CD14-positive monocyte (primary cell): ENCODE measurements at regions not wholly inside any gene's neighbourhood (a gene's known extent, or its start where the extent isn't known, plus 50 kb on each side); places are given as distances from the start of the nearest gene placed in this dataset.

Experiments
- DNase-seq, 3 donors: peaks; one replicate each; pipeline ENCODE4 v3.0.0-alpha.2; 2011 to 2022
- H2AFZ ChIP-seq: 2 replicates; pipeline ENCODE4 v1.6.0; 2012; ENCODE audit warnings: mild to moderate bottlenecking, low read depth, low read length, inconsistent platforms; ENCODE audit not compliant: insufficient read depth, poor library complexity, severe bottlenecking
- H3K27ac ChIP-seq, 2 donors: 1 replicate in 1 of 2; 2 replicates in 1 of 2; pipeline ENCODE4 v1.5.1; 2012 to 2013; ENCODE audit warnings: low read length in 2 of 2, control low read depth in 1 of 2, inconsistent platforms in 1 of 2, low read depth in 1 of 2, mild to moderate bottlenecking in 1 of 2
- H3K27me3 ChIP-seq, 2 donors: one replicate each; pipeline versions ENCODE4 v1.6.0 to v1.6.1; 2011 to 2013; ENCODE audit warnings: low read length in 2 of 2; ENCODE audit not compliant: control insufficient read depth in 2 of 2, insufficient read depth in 2 of 2
- H3K36me3 ChIP-seq, 2 donors: replicated peaks in 1 of 2; 1 replicate in 1 of 2; 2 replicates in 1 of 2; pipeline versions ENCODE4 v1.5.1 to v1.6.1; 2012 to 2013; ENCODE audit warnings: low read length in 2 of 2, control low read depth in 1 of 2, inconsistent platforms in 1 of 2, mild to moderate bottlenecking in 1 of 2; ENCODE audit not compliant: insufficient read depth in 2 of 2, control insufficient read depth in 1 of 2
- H3K4me1 ChIP-seq, 2 donors: 1 replicate in 1 of 2; 2 replicates in 1 of 2; pipeline versions ENCODE4 v1.5.1 to v1.6.1; 2012 to 2013; ENCODE audit warnings: low read length in 2 of 2, control low read depth in 1 of 2, inconsistent platforms in 1 of 2, mild to moderate bottlenecking in 1 of 2, moderate library complexity in 1 of 2; ENCODE audit not compliant: insufficient read depth in 2 of 2, control insufficient read depth in 1 of 2
- H3K4me2 ChIP-seq: replicated peaks from 2 replicates; pipeline ENCODE3; 2012; ENCODE audit warnings: low read length, moderate library complexity, mild to moderate bottlenecking; ENCODE audit not compliant: poor library complexity, severe bottlenecking; ENCODE audit errors: extremely low read depth
- H3K4me3 ChIP-seq, 3 experiments: fragments of 200-600 bp in 1 of 3; sonication (generic) in 1 of 3; replicated peaks in 1 of 3; 1 replicate in 2 of 3; 2 replicates in 1 of 3; pipeline ENCODE4 v1.5.1; 2011 to 2013; ENCODE audit warnings: low read length in 3 of 3, mild to moderate bottlenecking in 3 of 3, control low read depth in 2 of 3, low read depth in 2 of 3, inconsistent platforms in 1 of 3, moderate library complexity in 1 of 3
- H3K79me2 ChIP-seq: 2 replicates; pipeline ENCODE4 v1.6.0; 2012; ENCODE audit warnings: mild to moderate bottlenecking, control low read depth, inconsistent platforms, low read length, moderate library complexity; ENCODE audit not compliant: insufficient read depth
- H3K9ac ChIP-seq: 2 replicates; pipeline ENCODE4 v1.6.0; 2017; ENCODE audit warnings: low read length, mild to moderate bottlenecking; ENCODE audit not compliant: insufficient read depth, poor library complexity, severe bottlenecking
- H3K9me3 ChIP-seq, 2 donors: replicated peaks in 1 of 2; 1 replicate in 1 of 2; 2 replicates in 1 of 2; pipeline versions ENCODE4 v1.5.1 to v1.6.1; 2012 to 2013; ENCODE audit warnings: low read length in 2 of 2, control low read depth in 1 of 2; ENCODE audit not compliant: control insufficient read depth in 1 of 2, insufficient read depth in 1 of 2
- H4K20me1 ChIP-seq: 2 replicates; pipeline ENCODE4 v1.6.0; 2012; ENCODE audit warnings: mild to moderate bottlenecking, low read length, control low read depth, moderate library complexity; ENCODE audit not compliant: insufficient read depth
- H3K27ac Mint-ChIP-seq, 7 donors: one replicate each; pipeline ENCODE4 v1.8.0; 2020; ENCODE audit warnings: mild to moderate bottlenecking in 7 of 7, mixed read lengths in 7 of 7, moderate library complexity in 6 of 7, inconsistent platforms in 2 of 7
- H3K27me3 Mint-ChIP-seq, 3 donors: one replicate each; pipeline ENCODE4 v1.8.0; 2021 to 2022; ENCODE audit warnings: low read depth in 3 of 3, mild to moderate bottlenecking in 3 of 3, mixed read lengths in 3 of 3, moderate library complexity in 3 of 3, inconsistent platforms in 1 of 3
- H3K36me3 Mint-ChIP-seq, 2 donors: one replicate each; pipeline ENCODE4 v1.8.0; 2020; ENCODE audit warnings: mixed read lengths in 2 of 2, inconsistent platforms in 1 of 2, mild to moderate bottlenecking in 1 of 2
- H3K4me1 Mint-ChIP-seq: one replicate; pipeline ENCODE4 v1.8.0; 2020; ENCODE audit warnings: mild to moderate bottlenecking, mixed read lengths
- H3K4me3 Mint-ChIP-seq, 2 donors: one replicate each; pipeline ENCODE4 v1.8.0; 2020; ENCODE audit warnings: mild to moderate bottlenecking in 2 of 2, mixed read lengths in 2 of 2, moderate library complexity in 1 of 2
- H3K9me3 Mint-ChIP-seq, 7 donors: one replicate each; pipeline ENCODE4 v1.8.0; 2020 to 2022; ENCODE audit warnings: mixed read lengths in 7 of 7, mild to moderate bottlenecking in 6 of 7, moderate library complexity in 6 of 7, inconsistent platforms in 2 of 7
- WGBS: methylation state at CpG from one replicate; pipeline ENCODE4 v1.1.5; 2013; ENCODE audit warnings: missing lambda C conversion rate; ENCODE audit not compliant: insufficient coverage; 5-methylcytosine and 5-hydroxymethylcytosine counted together
- intact Hi-C, 2 donors: fragments of 100-400 bp; cut with micrococcal nuclease; formaldehyde crosslinking; loops; one replicate each; pipeline versions ENCODE4 v1.15.0 to v1.15.1; 2023
- TF ChIP-seq, protein P1 (sequence below): fragments of 200-600 bp; IDR thresholded peaks from one replicate; pipeline ENCODE4 v1.8.0; 2022; ENCODE audit warnings: antibody characterized with exemption, mild to moderate bottlenecking

DNA sequence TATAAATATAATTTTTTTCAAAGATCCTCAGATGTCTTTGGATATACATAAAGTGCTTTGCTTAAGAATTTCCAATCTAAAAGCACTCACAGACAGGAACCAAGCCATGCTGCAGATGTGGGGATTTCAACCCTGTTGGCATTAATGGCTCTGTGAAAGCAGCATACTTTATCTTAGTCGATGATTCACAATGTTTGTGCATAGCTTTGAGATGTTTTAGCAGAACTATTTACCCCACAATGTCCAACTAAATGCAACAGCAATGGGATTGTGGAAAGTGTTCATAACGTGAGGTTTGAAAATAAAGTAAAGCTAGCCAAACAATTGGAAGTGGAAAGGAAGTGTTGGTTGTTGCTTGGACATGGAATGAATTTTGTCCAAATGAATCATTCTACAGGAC, 371.4 kb downstream of the SOX2 start:
- Histone ChIP-seq H3K27ac (no peak overlapping the region), H2AFZ (no peak overlapping the region), H3K9me3 (peaks cover 0 to 6% of the 10 kb centered on the region in 2 donors), H4K20me1 (no peaks in the 10 kb centered on the region), H3K4me2 (no peak overlapping the region), H3K36me3 (no peaks in the 10 kb centered on the region), H3K4me1 (no peaks in the 10 kb centered on the region), H3K9ac (no peak overlapping the region), H3K27me3 (no peaks in the 10 kb centered on the region), H3K4me3 (no peak overlapping the region), H3K79me2 (no peaks in the 10 kb centered on the region)
- TF ChIP-seq, protein P1, sequence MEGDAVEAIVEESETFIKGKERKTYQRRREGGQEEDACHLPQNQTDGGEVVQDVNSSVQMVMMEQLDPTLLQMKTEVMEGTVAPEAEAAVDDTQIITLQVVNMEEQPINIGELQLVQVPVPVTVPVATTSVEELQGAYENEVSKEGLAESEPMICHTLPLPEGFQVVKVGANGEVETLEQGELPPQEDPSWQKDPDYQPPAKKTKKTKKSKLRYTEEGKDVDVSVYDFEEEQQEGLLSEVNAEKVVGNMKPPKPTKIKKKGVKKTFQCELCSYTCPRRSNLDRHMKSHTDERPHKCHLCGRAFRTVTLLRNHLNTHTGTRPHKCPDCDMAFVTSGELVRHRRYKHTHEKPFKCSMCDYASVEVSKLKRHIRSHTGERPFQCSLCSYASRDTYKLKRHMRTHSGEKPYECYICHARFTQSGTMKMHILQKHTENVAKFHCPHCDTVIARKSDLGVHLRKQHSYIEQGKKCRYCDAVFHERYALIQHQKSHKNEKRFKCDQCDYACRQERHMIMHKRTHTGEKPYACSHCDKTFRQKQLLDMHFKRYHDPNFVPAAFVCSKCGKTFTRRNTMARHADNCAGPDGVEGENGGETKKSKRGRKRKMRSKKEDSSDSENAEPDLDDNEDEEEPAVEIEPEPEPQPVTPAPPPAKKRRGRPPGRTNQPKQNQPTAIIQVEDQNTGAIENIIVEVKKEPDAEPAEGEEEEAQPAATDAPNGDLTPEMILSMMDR = no peak
- no peaks in the 10 kb centered on the region for H3K4me1 Mint-ChIP-seq
- no peak overlapping the region for H3K4me3 Mint-ChIP-seq
- H3K36me3 Mint-ChIP-seq = no peaks in the 10 kb centered on the region
- intact Hi-C loops = no loop called here
- peak overlapping the region in 1 of 7 donors; percentile 5 for H3K27ac Mint-ChIP-seq
- H3K9me3 Mint-ChIP-seq = peaks cover 0 to 8% (median 0%) of the 10 kb centered on the region in 7 donors
- no peaks in the 10 kb centered on the region for H3K27me3 Mint-ChIP-seq
- no peak for DNase-seq
- WGBS = no CpG with 5 or more reads among the region's 2 CpGs

DNA sequence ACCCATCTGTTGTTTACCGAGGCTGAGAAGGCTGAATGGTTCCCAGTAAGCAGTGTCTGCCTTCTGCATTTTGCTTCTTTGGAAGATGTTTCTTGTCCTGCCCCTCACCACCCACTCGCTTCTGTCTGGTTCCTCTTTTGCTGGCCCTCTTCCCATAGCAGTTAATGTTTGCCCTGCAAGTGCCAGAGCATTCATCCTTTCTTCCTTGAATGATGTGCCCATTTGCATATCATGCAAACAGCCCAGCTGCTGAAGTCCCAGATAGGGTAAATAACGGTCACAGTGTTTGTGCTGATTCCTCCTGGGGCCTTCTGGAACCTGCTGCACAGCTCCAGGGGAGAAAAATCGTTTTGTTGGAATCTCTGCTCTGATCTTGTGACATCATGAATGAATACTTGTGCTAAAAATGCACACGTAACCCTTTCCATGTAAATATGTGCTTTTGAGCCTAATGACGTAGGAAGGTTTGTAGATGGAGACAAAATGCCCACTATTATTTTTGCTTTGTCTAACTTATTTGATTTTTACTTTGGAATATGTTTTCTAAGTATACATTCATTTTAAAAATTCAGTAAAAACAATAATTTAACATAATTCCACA, 381.0 kb downstream of the SOX2 start:
- Histone ChIP-seq H3K4me3 (no peak overlapping the region), H2AFZ (no peak overlapping the region), H3K9ac (no peak overlapping the region), H4K20me1 (no peaks in the 10 kb centered on the region), H3K4me2 (no peak overlapping the region), H3K4me1 (no peaks in the 10 kb centered on the region), H3K27me3 (no peaks in the 10 kb centered on the region), H3K27ac (no peak overlapping the region), H3K36me3 (no peaks in the 10 kb centered on the region), H3K9me3 (no peaks in the 10 kb centered on the region), H3K79me2 (no peaks in the 10 kb centered on the region)
- Mint-ChIP-seq H3K27ac (no peak overlapping the region), H3K36me3 (no peaks in the 10 kb centered on the region), H3K9me3 (peaks cover 0 to 6% (median 0%) of the 10 kb centered on the region in 7 donors), H3K27me3 (peaks cover 0 to 1% (median 0%) of the 10 kb centered on the region in 3 donors), H3K4me1 (no peaks in the 10 kb centered on the region), H3K4me3 (no peak overlapping the region)
- TF ChIP-seq, protein P1 = no peak
- 9% methylated on average over 3 of the region's 6 CpGs for WGBS
- intact Hi-C loops = no loop called here
- DNase-seq = no peak
